OCI-LY1 (cell line): ENCODE measurements at regions not wholly inside any gene's neighbourhood (a gene's known extent, or its start where the extent isn't known, plus 50 kb on each side); places are given as distances from the start of the nearest gene placed in this dataset.

Experiments
- EZH2 ChIP-seq: fragments of 200-600 bp; sonication (generic), shearing (Covaris generic); IDR thresholded peaks from 2 replicates; pipeline ENCODE4 v1.8.0; 2017; ENCODE audit warnings: borderline replicate concordance, mixed run types, mild to moderate bottlenecking, antibody characterized with exemption, low read length, moderate library complexity, mixed read lengths
- TF ChIP-seq, protein P1 (sequence below): fragments of 200-600 bp; sonication (generic), shearing (Covaris generic); IDR thresholded peaks from 2 replicates; pipeline ENCODE4 v1.5.1; 2017; ENCODE audit warnings: mild to moderate bottlenecking, antibody characterized with exemption, low read length, moderate library complexity, mixed read lengths

DNA sequence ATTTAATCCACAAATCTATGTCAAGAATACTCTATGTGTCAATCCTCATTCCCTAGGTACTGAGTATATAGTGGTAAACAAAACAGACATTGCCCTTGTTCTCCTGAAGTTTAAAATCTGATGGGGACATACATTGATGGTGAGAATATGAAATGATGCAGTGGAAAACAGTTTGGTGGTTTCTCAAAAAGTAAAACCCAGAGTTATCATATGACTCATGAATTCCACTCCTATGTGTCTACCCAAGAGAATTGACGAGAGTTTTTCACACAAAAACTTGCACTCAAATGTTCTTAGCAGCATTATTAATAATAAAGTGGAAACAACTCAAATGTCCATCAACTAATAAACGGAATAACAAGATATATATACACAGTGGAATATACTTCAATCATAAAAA lies 586.7 kb downstream of the CCDC85A start:
- TF ChIP-seq, protein P1, sequence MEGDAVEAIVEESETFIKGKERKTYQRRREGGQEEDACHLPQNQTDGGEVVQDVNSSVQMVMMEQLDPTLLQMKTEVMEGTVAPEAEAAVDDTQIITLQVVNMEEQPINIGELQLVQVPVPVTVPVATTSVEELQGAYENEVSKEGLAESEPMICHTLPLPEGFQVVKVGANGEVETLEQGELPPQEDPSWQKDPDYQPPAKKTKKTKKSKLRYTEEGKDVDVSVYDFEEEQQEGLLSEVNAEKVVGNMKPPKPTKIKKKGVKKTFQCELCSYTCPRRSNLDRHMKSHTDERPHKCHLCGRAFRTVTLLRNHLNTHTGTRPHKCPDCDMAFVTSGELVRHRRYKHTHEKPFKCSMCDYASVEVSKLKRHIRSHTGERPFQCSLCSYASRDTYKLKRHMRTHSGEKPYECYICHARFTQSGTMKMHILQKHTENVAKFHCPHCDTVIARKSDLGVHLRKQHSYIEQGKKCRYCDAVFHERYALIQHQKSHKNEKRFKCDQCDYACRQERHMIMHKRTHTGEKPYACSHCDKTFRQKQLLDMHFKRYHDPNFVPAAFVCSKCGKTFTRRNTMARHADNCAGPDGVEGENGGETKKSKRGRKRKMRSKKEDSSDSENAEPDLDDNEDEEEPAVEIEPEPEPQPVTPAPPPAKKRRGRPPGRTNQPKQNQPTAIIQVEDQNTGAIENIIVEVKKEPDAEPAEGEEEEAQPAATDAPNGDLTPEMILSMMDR, result no peak
- no peak for TF ChIP-seq EZH2
